PC-9 (cell line): ENCODE measurements at regions not wholly inside any gene's neighbourhood (a gene's known extent, or its start where the extent isn't known, plus 50 kb on each side); places are given as distances from the start of the nearest gene placed in this dataset.

Experiments
- BruUV-seq: library from RNA; stranded (reverse); fragments of 400-500 nt; replicated peaks from 2 replicates; lab custom pipeline; 2021; lab: Mats Ljungman, UMichigan
- CTCF ChIA-PET: fragments of 300-600 bp; sonication (Branson Sonifier 250); formaldehyde crosslinking; loops from one replicate; lab custom pipeline; 2022; ENCODE audit warnings: antibody characterized with exemption; lab: Charles Lee
- POLR2A ChIA-PET: fragments of 300-600 bp; sonication (Branson Sonifier 250); formaldehyde crosslinking; loops from one replicate; lab custom pipeline; 2022; ENCODE audit warnings: antibody characterized with exemption; ENCODE audit not compliant: unreplicated experiment; lab: Charles Lee
- DNase-seq, 2 experiments: peaks; one replicate each; pipeline versions ENCODE4 v3.0.0 to v3.0.0-alpha.2; 2015 to 2022; ENCODE audit warnings: mixed read lengths in 1 of 2
- H2AFZ ChIP-seq: fragments of 200-600 bp; sonication (generic); 2 replicates; pipeline ENCODE4 v1.8.1; 2017; ENCODE audit warnings: antibody characterized with exemption
- H3F3A ChIP-seq: fragments of 200-600 bp; sonication (generic); 2 replicates; pipeline ENCODE4 v1.8.1; 2017; ENCODE audit warnings: antibody characterized with exemption, mild to moderate bottlenecking, low read depth; ENCODE audit not compliant: insufficient read depth
- H3K27ac ChIP-seq: fragments of 200-600 bp; sonication (generic); 2 replicates; pipeline ENCODE4 v1.6.1; 2016; ENCODE audit warnings: mixed run types
- H3K27me3 ChIP-seq: fragments of 200-600 bp; sonication (generic); 2 replicates; pipeline ENCODE4 v1.6.1; 2016; ENCODE audit warnings: low read depth, mixed run types; ENCODE audit not compliant: insufficient read depth
- H3K36me3 ChIP-seq: fragments of 200-600 bp; sonication (generic); 2 replicates; pipeline ENCODE4 v1.6.1; 2016; ENCODE audit warnings: low read depth, mixed run types
- H3K4me1 ChIP-seq: fragments of 200-600 bp; sonication (generic); replicated peaks from 2 replicates; pipeline ENCODE4 v1.6.1; 2016; ENCODE audit warnings: mixed run types; ENCODE audit not compliant: insufficient read depth
- H3K4me2 ChIP-seq: fragments of 200-600 bp; sonication (generic); 2 replicates; pipeline ENCODE4 v1.6.1; 2017; ENCODE audit warnings: mixed run types
- H3K4me3 ChIP-seq: fragments of 200-600 bp; sonication (generic); 2 replicates; pipeline ENCODE4 v1.6.1; 2016; ENCODE audit warnings: mixed run types
- H3K79me2 ChIP-seq: fragments of 200-600 bp; sonication (generic); 2 replicates; pipeline ENCODE4 v1.6.1; 2017; ENCODE audit warnings: low read depth, mixed run types
- H3K9me2 ChIP-seq: fragments of 200-600 bp; sonication (generic); 2 replicates; pipeline ENCODE4 v1.8.1; 2017; ENCODE audit warnings: mild to moderate bottlenecking; ENCODE audit not compliant: insufficient read depth
- H3K9me3 ChIP-seq: fragments of 200-600 bp; sonication (generic); 2 replicates; pipeline ENCODE4 v1.8.1; 2016; ENCODE audit warnings: low read depth; ENCODE audit not compliant: insufficient read depth
- H4K20me1 ChIP-seq: fragments of 200-600 bp; sonication (generic); 2 replicates; pipeline ENCODE4 v1.8.1; 2017; ENCODE audit not compliant: insufficient read depth
- CTCF ChIP-seq: fragments of 200-600 bp; sonication (generic); conservative IDR thresholded peaks from 2 replicates; pipeline ENCODE4 v1.6.1; 2017; ENCODE audit warnings: mixed run types, antibody characterized with exemption, mild to moderate bottlenecking, moderate library complexity
- EZH2 ChIP-seq: fragments of 200-600 bp; sonication (generic); IDR thresholded peaks from 2 replicates; pipeline ENCODE4 v1.8.0; 2017; ENCODE audit warnings: antibody characterized with exemption, low read depth
- intact Hi-C: fragments of 100-400 bp; cut with micrococcal nuclease; formaldehyde crosslinking; loops from one replicate; pipeline ENCODE4 v1.10.0; 2022; ENCODE audit not compliant: unreplicated experiment

GRCh38 chr11:122305426-122306320, 189.7 kb upstream of the BLID start:
- Histone ChIP-seq H3K4me1 (no peaks in the 10 kb centered on the region), H3K4me2 (no peak overlapping the region), H2AFZ (no peak overlapping the region), H3K9me2 (no peaks in the 10 kb centered on the region), H3K27ac (no peak overlapping the region), H4K20me1 (no peaks in the 10 kb centered on the region), H3F3A (no peaks in the 10 kb centered on the region), H3K27me3 (no peaks in the 10 kb centered on the region), H3K79me2 (no peaks in the 10 kb centered on the region), H3K36me3 (no peaks in the 10 kb centered on the region), H3K9me3 (no peaks in the 10 kb centered on the region), H3K4me3 (no peak overlapping the region)
- TF ChIP-seq CTCF: no peak
- TF ChIP-seq EZH2: no peak
- intact Hi-C loops: no loop called here
- no TSS peak for BruUV-seq
- POLR2A ChIA-PET: no interaction called here
- no peak for DNase-seq
- CTCF ChIA-PET: interaction anchor here (0.6 kb wide), 1 partner anchor 40 kb away, joined by 3 read pairs; no protein-coding TSS in a partner anchor

- Histone ChIP-seq H3K36me3 (no peaks in the 10 kb centered on the region), H3K4me1 (no peaks in the 10 kb centered on the region), H4K20me1 (no peaks in the 10 kb centered on the region), H3K27me3 (no peaks in the 10 kb centered on the region), H3K27ac (no peak overlapping the region), H3K79me2 (no peaks in the 10 kb centered on the region), H3F3A (no peaks in the 10 kb centered on the region), H3K4me2 (no peak overlapping the region), H2AFZ (no peak overlapping the region), H3K4me3 (no peak overlapping the region), H3K9me2 (no peaks in the 10 kb centered on the region), H3K9me3 (0 out of 2 replicates have a peak, but pooled peaks cover 3% of the 10 kb centered on the region)
- POLR2A ChIA-PET: no interaction called here
- CTCF ChIA-PET: interaction anchor here (0.6 kb wide), 1 partner anchor 41 kb away, joined by 3 read pairs; no protein-coding TSS in a partner anchor
- intact Hi-C loops: no loop called here
- DNase-seq: no peak
- TF ChIP-seq CTCF (no peak), EZH2 (no peak)
- BruUV-seq: no TSS peak
Observed at GRCh38 chr11:122304973-122305372, 189.0 kb upstream of the BLID start.

DNA sequence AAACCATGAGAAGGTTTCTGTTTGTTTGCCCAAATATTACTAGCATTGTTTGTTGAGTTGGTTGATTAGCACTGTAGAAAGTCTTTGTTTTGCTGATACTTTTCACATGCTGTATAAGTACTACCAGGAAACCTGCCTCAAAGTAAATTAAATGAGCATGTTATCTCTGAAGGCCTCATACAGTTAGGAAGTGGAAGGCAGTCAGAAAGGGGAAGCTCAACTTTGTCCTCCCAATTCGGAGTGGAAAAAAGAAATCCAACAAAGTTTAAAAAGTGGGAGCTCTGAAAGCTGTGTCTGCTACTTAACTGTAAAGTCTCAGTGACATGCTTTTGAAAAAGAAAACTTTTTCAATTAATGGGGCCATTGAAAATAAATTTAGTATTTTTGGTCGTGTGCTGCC, 188.3 kb upstream of the BLID start:
- BruUV-seq: no TSS peak
- no peaks in the 10 kb centered on the region for H4K20me1 ChIP-seq
- no peaks in the 10 kb centered on the region for H3F3A ChIP-seq
- DNase-seq: no peak
- H3K4me1 ChIP-seq: no peaks in the 10 kb centered on the region
- H3K4me2 ChIP-seq: no peak overlapping the region
- no peak overlapping the region for H3K4me3 ChIP-seq
- no peak overlapping the region for H2AFZ ChIP-seq
- TF ChIP-seq CTCF (no peak), EZH2 (no peak)
- CTCF ChIA-PET: no interaction called here
- H3K9me2 ChIP-seq: no peaks in the 10 kb centered on the region
- H3K9me3 ChIP-seq: peaks cover 7% of the 10 kb centered on the region; the same call in 1 of the 2 replicates
- no peak overlapping the region for H3K27ac ChIP-seq
- no peaks in the 10 kb centered on the region for H3K79me2 ChIP-seq
- no peaks in the 10 kb centered on the region for H3K27me3 ChIP-seq
- intact Hi-C loops: no loop called here
- no peaks in the 10 kb centered on the region for H3K36me3 ChIP-seq
- POLR2A ChIA-PET: no interaction called here
